A549 (cell line): ENCODE measurements at regions not wholly inside any gene's neighbourhood (a gene's known extent, or its start where the extent isn't known, plus 50 kb on each side); places are given as distances from the start of the nearest gene placed in this dataset.

Experiments used
- ATOH8 ChIP-seq: fragments of 250-450 bp; sonication (Bioruptor Pico); IDR thresholded peaks from 2 replicates; pipeline ENCODE4 v1.5.0; 2020; ENCODE audit warnings: low read depth, mild to moderate bottlenecking, moderate library complexity
- BHLHE40 ChIP-seq: IDR thresholded peaks from 2 replicates; pipeline ENCODE4 v1.6.1; 2012; ENCODE audit warnings: low read depth, low read length, inconsistent platforms
- CHD4 ChIP-seq: fragments of 200-600 bp; sonication (generic); IDR thresholded peaks from 2 replicates; pipeline ENCODE4 v1.6.1; 2016; ENCODE audit warnings: antibody characterized with exemption, mild to moderate bottlenecking, borderline replicate concordance
- E2F6 ChIP-seq: IDR thresholded peaks from 2 replicates; pipeline ENCODE4 v1.6.1; 2012; ENCODE audit warnings: low read depth, borderline replicate concordance
- EHF ChIP-seq: fragments of 250-450 bp; sonication (Bioruptor Pico); IDR thresholded peaks from 2 replicates; pipeline ENCODE4 v1.5.0; 2020; ENCODE audit warnings: mild to moderate bottlenecking
- ELK1 ChIP-seq: fragments of 150-350 bp; IDR thresholded peaks from 2 replicates; pipeline ENCODE4 v1.6.1; 2014; ENCODE audit warnings: low read depth, mild to moderate bottlenecking, low read length
- EP300 ChIP-seq, 2 experiments: fragments of >200 bp; sonication (Bioruptor Twin); formaldehyde crosslinking; IDR thresholded peaks; 2 replicates in 1 of 2; 3 replicates in 1 of 2; pipeline ENCODE4 v1.6.1; 2016 to 2017
- FOSL2 ChIP-seq, 2 experiments: fragments of 450-650 bp in 1 of 2; fragments of >200 bp in 1 of 2; sonication (Bioruptor Twin) in 1 of 2; formaldehyde crosslinking; IDR thresholded peaks; 2 replicates each; pipeline versions ENCODE4 v1.5.0 to v1.6.1; 2016 to 2020; ENCODE audit warnings: mild to moderate bottlenecking in 1 of 2, moderate library complexity in 1 of 2
- FOXS1 ChIP-seq: fragments of 250-450 bp; sonication (Bioruptor Pico); IDR thresholded peaks from 2 replicates; pipeline ENCODE4 v1.5.0; 2020; ENCODE audit warnings: mild to moderate bottlenecking, moderate library complexity
- GATA3 ChIP-seq: IDR thresholded peaks from 2 replicates; pipeline ENCODE4 v1.6.1; 2012; ENCODE audit warnings: borderline replicate concordance
- HOXA7 ChIP-seq: fragments of 250-450 bp; sonication (Bioruptor Pico); IDR thresholded peaks from 2 replicates; pipeline ENCODE4 v1.5.0; 2020; ENCODE audit warnings: mild to moderate bottlenecking, moderate library complexity
- HOXB13 ChIP-seq: fragments of 250-450 bp; sonication (Bioruptor Pico); IDR thresholded peaks from 2 replicates; pipeline ENCODE4 v1.5.0; 2020; ENCODE audit warnings: low read depth, mild to moderate bottlenecking, moderate library complexity
- JUNB ChIP-seq: fragments of >200 bp; sonication (Bioruptor Twin); formaldehyde crosslinking; IDR thresholded peaks from 2 replicates; pipeline ENCODE4 v1.6.1; 2016
- NPAS2 ChIP-seq: fragments of 250-450 bp; sonication (Bioruptor Pico); IDR thresholded peaks from 2 replicates; pipeline ENCODE4 v1.8.0; 2022; ENCODE audit warnings: mild to moderate bottlenecking, moderate library complexity, borderline replicate concordance
- REST ChIP-seq: fragments of 200-600 bp; sonication (generic); IDR thresholded peaks from 2 replicates; pipeline ENCODE4 v1.6.1; 2016; ENCODE audit warnings: antibody characterized with exemption, mild to moderate bottlenecking, moderate library complexity
- SMC3 ChIP-seq: fragments of >200 bp; sonication (Bioruptor Twin); formaldehyde crosslinking; IDR thresholded peaks from 3 replicates; pipeline ENCODE4 v1.6.1; 2018; ENCODE audit warnings: inconsistent platforms
- TP53 ChIP-seq: fragments of 250-450 bp; sonication (Bioruptor Pico); IDR thresholded peaks from 2 replicates; pipeline ENCODE4 v1.5.0; 2021; ENCODE audit warnings: mild to moderate bottlenecking, moderate library complexity
- ZFP36 ChIP-seq: fragments of 450-650 bp; IDR thresholded peaks from 2 replicates; pipeline ENCODE4 v1.6.1; 2014; ENCODE audit warnings: borderline replicate concordance; ENCODE audit not compliant: partially characterized antibody
- TF ChIP-seq, protein P1 (sequence below): fragments of 250-450 bp; sonication (Bioruptor Pico); IDR thresholded peaks from 2 replicates; pipeline ENCODE4 v1.5.0; 2021; ENCODE audit warnings: mild to moderate bottlenecking, moderate library complexity, borderline replicate concordance

- TF ChIP-seq JUNB (peak; percentile 64), EP300 (IDR thresholded peaks at IDR 0.05) (peak; percentile 49 to 72; a peak in 2 of 5 replicates), BHLHE40 (no peak), ATOH8 (CRISPR knock-in tag) (peak; percentile 28; the same call in 1 of the 2 replicates), SMC3 (peak; percentile 40; the same call in 2 of the 3 replicates), REST (no peak), FOSL2 (IDR thresholded peaks at IDR 0.05) (peak; percentile 59), FOSL2 (CRISPR knock-in tag; IDR thresholded peaks at IDR 0.05) (peak; percentile 94), E2F6 (no peak; the same call in 1 of the 2 replicates), EHF (CRISPR knock-in tag) (no peak), HOXB13 (peak; percentile 45; the same call in 1 of the 2 replicates), NPAS2 (CRISPR knock-in tag) (0 out of 2 replicates have a peak, but pooled peaks have one; percentile 25), ZFP36 (no peak), ELK1 (no peak), CHD4 (no peak), TP53 (CRISPR knock-in tag) (no peak), HOXA7 (CRISPR knock-in tag) (no peak), GATA3 (peak; percentile 92), FOXS1 (no peak)
- TF ChIP-seq, protein P1, sequence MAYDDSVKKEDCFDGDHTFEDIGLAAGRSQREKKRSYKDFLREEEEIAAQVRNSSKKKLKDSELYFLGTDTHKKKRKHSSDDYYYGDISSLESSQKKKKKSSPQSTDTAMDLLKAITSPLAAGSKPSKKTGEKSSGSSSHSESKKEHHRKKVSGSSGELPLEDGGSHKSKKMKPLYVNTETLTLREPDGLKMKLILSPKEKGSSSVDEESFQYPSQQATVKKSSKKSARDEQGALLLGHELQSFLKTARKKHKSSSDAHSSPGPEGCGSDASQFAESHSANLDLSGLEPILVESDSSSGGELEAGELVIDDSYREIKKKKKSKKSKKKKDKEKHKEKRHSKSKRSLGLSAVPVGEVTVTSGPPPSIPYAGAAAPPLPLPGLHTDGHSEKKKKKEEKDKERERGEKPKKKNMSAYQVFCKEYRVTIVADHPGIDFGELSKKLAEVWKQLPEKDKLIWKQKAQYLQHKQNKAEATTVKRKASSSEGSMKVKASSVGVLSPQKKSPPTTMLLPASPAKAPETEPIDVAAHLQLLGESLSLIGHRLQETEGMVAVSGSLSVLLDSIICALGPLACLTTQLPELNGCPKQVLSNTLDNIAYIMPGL (CRISPR knock-in tag): no peak
Observed at GRCh38 chrX:39755143-39756032, 342.4 kb downstream of the BCOR start (continued).
